Heart left ventricle (tissue), 13 donors: ENCODE measurements at regions not wholly inside any gene's neighbourhood (a gene's known extent, or its start where the extent isn't known, plus 50 kb on each side); places are given as distances from the start of the nearest gene placed in this dataset.

Experiments
- POLR2A ChIP-seq, 2 donors: fragments of 450-650 bp; IDR thresholded peaks; one replicate each; pipeline ENCODE4 v1.6.1; 2017; ENCODE audit warnings: antibody characterized with exemption in 2 of 2, mild to moderate bottlenecking in 2 of 2, moderate library complexity in 2 of 2
- TF ChIP-seq, protein P1 (sequence below), 12 donors: fragments of 200-600 bp; sonication (generic) in 4 of 12; IDR thresholded peaks; one replicate each; pipeline versions ENCODE4 v1.5.0 to v1.8.0; 2018 to 2022; ENCODE audit warnings: antibody characterized with exemption in 12 of 12, mild to moderate bottlenecking in 5 of 12
- donor health status: ischemic (EF 13 %, LVEDD 7.1; RV severe dilation, severe dysfunction).
- donor health status: DM: no; HTN: yes; CAD: no.
- donor health status: DM: no; HTN: no; CAD: no.
- donor health status: ischemic (EF 25% LVEDD 6.9; RV normal size, moderate dysfunction).
- donor health status: ischemic (EF 25% LVEDD 5.7; RV mildly dilated, moderate dysfunction).
- donor health status: ischemic (EF 35%, LVEDD 5.7; RV mildly dilated, moderate dysfunction).
- donor health status: nonischemic (EF 11% LVEDD 7.7; RV severe dilation, severe dysfunction).
- donor health status: DM: yes; HTN: yes; CAD: no.
- donor health status: PGD.
- donor health status: ischemic (EF 29% LVEDD 5.4; RV normal size, mild dysfunction).
- donor health status: nonischemic (EF 23%, LVEDD 6.1; RV moderate dilation, normal function).

DNA sequence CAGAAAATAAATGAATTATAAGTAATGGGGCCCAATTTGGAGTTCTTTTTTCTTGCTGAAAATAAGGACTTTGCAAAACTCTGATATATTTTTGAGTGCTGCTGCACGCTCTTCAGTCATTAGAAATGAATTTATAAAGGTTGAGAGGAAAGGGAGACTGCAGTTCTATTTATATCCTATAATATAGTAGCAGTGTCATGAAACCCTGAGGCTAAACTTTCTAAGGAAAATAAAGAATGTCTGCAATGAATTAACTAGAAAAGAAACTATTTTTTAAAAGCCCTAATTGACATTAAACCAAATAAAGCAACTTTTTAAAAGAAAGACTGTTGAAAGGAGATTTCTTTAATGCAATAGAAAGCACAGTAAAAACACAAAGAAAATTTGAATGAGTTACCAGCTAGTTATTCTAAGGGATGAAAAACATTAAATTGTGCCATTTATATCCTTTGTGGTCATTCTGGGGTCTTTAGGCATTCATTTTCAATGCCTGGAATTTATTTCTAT, 1072.8 kb upstream of the TMEFF2 start:
- TF ChIP-seq, protein P1, sequence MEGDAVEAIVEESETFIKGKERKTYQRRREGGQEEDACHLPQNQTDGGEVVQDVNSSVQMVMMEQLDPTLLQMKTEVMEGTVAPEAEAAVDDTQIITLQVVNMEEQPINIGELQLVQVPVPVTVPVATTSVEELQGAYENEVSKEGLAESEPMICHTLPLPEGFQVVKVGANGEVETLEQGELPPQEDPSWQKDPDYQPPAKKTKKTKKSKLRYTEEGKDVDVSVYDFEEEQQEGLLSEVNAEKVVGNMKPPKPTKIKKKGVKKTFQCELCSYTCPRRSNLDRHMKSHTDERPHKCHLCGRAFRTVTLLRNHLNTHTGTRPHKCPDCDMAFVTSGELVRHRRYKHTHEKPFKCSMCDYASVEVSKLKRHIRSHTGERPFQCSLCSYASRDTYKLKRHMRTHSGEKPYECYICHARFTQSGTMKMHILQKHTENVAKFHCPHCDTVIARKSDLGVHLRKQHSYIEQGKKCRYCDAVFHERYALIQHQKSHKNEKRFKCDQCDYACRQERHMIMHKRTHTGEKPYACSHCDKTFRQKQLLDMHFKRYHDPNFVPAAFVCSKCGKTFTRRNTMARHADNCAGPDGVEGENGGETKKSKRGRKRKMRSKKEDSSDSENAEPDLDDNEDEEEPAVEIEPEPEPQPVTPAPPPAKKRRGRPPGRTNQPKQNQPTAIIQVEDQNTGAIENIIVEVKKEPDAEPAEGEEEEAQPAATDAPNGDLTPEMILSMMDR (IDR thresholded peaks at IDR 0.05), result no peak
- TF ChIP-seq POLR2A (IDR thresholded peaks at IDR 0.05), result no peak
